NOMO-1 (cell line): ENCODE measurements at regions not wholly inside any gene's neighbourhood (a gene's known extent, or its start where the extent isn't known, plus 50 kb on each side); places are given as distances from the start of the nearest gene placed in this dataset.
A peak's percentile ranks its signal among the peaks of the same experiment; 100 is the strongest.
"Not testable (repeated sequence)": the region's sequence is repeated elsewhere in the genome, so short reads cannot be mapped to it uniquely, and the experiment has no call there.

Source experiments
- DNase-seq, 2 experiments: peaks; one replicate each; lab custom pipeline; 2025; ENCODE audit not compliant: unreplicated experiment in 2 of 2; lab: John Stamatoyannopoulos, UW

DNA sequence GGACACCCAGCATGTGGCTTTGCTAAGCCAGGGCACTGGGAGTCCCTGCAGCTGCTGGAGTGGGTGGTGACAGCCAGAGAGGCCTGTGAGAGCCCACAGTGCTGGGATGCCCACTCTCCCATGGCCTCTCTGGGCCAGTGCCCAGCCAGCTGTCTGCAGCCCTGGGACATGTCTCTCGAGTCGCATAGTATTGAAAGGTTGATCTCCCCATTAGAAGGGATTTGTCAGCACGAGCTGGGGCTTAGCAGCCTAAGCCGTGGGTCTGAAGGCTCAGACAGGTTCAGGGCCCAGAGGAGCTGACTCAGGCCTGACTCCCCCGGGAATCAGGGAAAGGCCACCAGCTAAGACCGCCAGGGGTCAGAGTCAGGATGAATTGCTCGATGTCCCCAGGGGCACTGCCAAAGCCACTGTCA lies 53.5 kb downstream of the FOXD2 start:
- DNase-seq = no peak

- no peak for DNase-seq
Measured at GRCh38 chr1:47495176-47495713, 57.4 kb downstream of the FOXD2 start.

GRCh38 chr1:47498551-47498950 lies 60.7 kb downstream of the FOXD2 start:
- no peak for DNase-seq

GRCh38 chr1:47501069-47501468 lies 63.2 kb downstream of the FOXD2 start:
- DNase-seq = no peak

- no peak for DNase-seq
Measured at GRCh38 chr1:47502746-47503370, 65.0 kb downstream of the FOXD2 start.

- DNase-seq = not testable (repeated sequence)
Measured at GRCh38 chr1:47504840-47505239, 67.0 kb downstream of the FOXD2 start.

GRCh38 chr1:47505267-47505666 lies 67.4 kb downstream of the FOXD2 start:
- DNase-seq = no peak

DNA sequence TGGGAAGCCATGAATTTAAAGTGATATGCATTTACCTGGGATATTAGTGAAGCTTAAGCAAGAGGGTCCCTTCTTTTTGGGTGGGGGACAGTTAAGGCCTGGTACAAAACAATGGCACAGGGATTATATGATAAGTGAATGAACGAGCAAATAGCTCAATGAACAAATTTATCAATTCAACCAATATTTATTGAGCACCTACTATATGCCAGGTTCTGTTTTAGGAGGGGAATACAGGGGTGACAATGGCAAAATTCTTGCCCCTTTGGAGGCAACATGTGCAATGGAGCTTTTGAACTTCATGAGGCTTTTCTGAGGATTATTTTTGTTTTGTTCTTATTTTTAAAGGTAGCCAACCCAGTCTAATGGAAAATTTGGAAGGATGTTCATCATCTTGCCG lies 68.2 kb downstream of the FOXD2 start:
- DNase-seq = no peak

DNA sequence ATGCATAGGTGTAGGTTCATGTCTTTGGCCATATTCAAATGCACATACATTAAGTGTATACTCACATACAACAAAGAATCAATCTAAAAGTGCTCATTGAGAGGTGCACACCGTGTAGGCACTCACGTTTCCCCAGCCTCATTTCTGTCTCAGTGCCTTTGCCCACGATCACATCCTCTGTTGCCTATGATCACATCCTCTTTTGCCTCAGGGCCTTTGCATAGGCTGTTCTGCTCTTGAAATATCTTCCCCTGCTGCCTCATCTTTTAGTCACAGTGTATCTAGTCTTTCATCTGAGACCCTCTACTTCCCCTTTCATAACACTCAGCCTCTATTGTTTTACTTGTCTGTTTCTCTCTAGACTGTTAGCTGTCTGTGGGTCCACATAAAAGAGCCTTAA lies 69.3 kb downstream of the FOXD2 start:
- peak in 1 of 2 experiments; percentile 1 for DNase-seq

DNA sequence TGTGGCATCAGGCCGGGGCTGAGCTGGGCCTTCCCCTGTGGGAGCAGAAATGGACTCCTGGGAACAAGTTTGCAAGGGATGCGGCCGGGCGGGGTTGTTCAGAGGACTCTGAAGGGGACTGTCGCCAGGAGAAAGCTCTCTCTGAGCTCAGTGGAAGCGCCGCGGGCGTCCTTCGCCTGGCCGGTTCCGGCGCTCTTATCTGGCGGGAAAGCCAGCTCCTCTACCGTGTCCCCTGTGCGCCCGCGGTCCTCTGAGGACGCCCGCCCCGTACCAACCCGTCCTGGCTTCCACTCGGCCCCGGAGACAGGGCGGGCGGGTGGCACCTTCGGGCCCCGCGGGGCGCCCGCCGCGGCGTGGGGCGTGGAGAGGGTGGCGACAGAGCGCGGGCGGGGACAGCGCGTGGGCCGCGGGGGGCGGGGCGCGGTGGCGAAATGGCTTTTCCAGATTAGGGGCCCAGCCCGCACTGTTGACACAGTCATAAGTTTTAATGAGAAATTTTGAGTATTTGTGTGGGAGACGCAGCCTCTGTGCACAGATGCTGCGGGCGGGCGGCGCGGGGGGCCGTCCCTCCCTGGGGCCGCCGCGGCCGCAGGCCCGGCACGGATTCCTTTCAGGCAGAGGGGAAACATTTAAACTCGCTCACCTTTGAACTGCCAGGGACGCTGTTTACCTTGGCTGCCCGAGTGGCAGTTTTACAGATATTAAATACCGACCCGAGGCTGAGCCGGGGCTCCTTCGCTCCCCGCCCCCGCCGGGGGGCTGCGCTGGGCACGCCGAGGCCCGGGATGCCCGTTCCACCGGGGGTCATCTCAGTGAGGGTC lies 70.2 kb downstream of the FOXD2 start:
- no peak for DNase-seq

GRCh38 chr1:47508702-47509431 lies 71.0 kb downstream of the FOXD2 start:
- no peak for DNase-seq

DNA sequence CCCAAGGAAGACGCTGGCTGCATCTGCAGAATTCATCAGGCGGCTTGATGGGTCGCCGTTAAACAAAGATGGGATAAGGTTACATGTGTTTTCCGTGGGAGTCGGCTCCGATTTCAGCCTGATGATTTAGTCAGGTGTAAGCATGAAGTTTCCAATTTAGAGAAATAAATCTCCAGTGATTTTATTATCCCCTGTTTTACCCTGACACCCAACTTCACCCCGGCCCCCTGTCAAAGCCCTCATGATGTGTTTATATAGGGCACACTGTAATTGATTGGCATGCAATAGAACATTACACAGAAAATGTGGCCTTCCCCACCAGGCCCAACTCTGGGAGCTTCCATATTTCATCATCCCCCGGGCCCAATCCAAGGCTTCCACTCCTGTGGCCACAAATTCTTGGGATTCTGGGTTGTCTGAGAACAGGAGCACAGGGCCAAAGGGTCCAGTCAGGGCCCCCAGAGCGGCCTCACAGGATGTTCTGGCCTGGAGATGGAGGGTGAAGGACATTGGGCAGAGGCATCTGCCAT lies 72.5 kb downstream of the FOXD2 start:
- DNase-seq = no peak

DNA sequence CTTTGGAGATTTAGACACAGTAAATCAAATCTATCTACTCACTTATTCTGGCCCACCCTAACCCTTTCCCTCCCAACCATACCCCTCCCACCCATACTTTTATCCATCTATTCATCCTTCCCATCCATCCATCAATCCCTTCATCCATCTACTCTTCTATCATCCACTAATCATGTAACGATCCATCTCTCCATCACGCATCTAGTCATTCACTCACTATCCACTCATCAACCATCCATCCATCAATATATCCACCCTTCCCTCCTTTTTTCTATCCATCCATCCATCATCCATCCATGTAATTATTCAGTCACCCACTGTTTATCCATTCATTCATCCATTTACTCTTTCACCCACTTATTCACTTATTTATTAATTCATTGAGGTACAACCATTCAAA lies 74.0 kb downstream of the FOXD2 start:
- no peak for DNase-seq

DNA sequence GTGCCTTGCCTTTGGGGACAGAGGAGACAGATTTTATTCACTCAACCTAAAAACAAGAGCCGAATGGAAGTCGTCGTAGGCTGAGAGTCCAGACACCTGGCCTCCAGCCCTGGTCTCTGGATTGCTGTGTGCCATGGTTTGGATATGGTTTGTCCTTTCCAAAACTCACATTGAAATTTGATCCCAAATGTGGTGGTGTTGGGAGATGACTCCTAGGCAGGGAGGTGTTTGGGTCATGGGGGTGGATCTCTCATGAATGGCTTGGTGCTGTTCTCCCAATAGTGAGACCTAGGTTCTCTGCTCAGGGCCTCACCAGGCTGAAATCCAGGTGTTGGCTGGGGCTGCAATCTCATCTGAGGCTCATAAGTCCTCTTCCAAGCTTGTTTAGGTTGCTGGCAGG lies 75.5 kb downstream of the FOXD2 start:
- DNase-seq = no peak

DNA sequence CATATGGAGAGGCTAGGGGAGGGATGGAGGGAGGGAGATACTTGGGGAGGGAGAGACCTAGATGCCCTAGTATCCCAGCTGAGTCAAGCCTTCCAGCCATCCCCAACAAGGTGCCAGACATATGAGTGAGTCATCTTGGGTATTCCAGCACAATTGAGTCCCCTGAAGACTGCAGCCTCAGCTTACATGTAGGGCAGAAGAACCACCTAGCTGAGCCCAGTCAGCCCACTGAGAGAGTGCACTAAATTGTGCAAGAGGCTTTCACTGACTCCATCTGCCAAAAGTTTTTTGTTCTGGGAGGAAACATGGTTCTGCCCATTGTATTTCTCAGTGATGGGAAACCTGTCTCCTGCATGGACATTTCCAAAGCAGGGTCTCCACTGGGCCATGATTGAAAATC lies 76.4 kb downstream of the FOXD2 start:
- no peak for DNase-seq

DNA sequence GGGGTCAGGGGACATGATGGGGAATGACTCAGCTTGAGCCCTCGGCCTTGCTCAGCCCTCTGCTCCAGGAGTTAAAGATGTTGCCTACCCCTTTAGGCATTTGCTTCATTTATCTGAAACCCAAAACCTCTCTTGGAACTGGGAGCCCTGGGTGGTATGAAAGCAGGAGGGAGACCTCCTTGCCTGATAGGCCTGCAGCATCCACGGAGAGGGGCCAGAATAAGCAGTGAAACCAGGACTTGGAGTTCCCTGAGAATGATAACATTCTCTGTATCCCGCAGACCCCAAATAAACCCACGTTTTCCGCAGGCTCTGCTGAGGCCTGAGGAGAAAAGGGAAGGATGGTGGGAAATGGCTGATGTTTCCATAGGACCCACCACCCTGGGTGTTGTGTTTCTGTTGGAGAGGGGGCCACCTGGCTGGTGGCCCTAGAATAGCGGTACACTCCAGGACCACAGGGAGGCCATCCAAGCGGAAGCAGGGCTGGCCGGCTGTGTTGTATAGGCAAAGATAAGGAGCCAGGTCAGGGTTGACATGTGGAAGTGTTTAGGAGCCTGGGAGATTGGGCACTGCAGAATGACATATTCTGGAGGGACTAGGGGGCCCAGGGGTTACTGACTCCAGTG lies 77.4 kb downstream of the FOXD2 start:
- DNase-seq = no peak

GRCh38 chr1:47517946-47518345 lies 80.1 kb downstream of the FOXD2 start:
- no peak for DNase-seq

DNA sequence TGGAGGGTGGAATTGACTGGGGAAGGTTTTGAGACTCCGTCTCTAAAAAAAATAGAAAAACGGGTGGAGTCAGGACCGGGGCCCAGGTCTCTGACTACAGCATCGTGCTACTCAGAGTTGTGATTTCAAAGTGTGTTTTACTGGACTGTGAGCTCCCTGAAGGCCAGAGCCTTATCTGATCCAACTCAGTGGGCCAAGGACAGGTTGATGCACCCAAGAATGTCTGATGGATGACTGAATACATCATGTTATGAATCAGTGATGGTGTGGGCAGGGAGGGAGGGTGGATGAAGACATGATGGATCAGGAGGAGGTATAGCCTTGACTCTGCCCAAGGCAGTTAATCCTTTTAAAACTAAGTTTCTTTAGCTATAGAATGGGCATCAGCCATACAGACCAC lies 81.6 kb downstream of the FOXD2 start:
- no peak for DNase-seq

GRCh38 chr1:47519971-47520370 lies 82.1 kb downstream of the FOXD2 start:
- DNase-seq = no peak

- no peak for DNase-seq
Measured at GRCh38 chr1:47521034-47521881, 83.4 kb downstream of the FOXD2 start.
